Liver (tissue), 8 donors: ENCODE measurements at regions not wholly inside any gene's neighbourhood (a gene's known extent, or its start where the extent isn't known, plus 50 kb on each side); places are given as distances from the start of the nearest gene placed in this dataset.

Experiments used
- DNase-seq: peaks from one replicate; pipeline ENCODE4 v3.0.0-alpha.2; 2017; ENCODE audit warnings: low spot score
- H3K27ac ChIP-seq, 2 donors: one replicate each; pipeline ENCODE4 v1.7.0; 2013; ENCODE audit warnings: inconsistent platforms in 2 of 2, low read length in 2 of 2, control low read depth in 1 of 2, low read depth in 1 of 2, mild to moderate bottlenecking in 1 of 2
- H3K27me3 ChIP-seq, 4 donors: one replicate each; pipeline versions ENCODE4 v1.6.1 to v1.7.0; 2013; ENCODE audit warnings: low read length in 3 of 4, inconsistent platforms in 1 of 4, mild to moderate bottlenecking in 1 of 4, moderate library complexity in 1 of 4; ENCODE audit not compliant: control insufficient read depth in 4 of 4, insufficient read depth in 4 of 4
- H3K36me3 ChIP-seq, 4 donors: one replicate each; pipeline versions ENCODE4 v1.6.1 to v1.7.0; 2013; ENCODE audit warnings: low read length in 3 of 4, mild to moderate bottlenecking in 3 of 4, low read depth in 1 of 4, moderate library complexity in 1 of 4; ENCODE audit not compliant: control insufficient read depth in 4 of 4, insufficient read depth in 3 of 4
- H3K4me1 ChIP-seq, 4 donors: one replicate each; pipeline versions ENCODE4 v1.6.1 to v1.7.0; 2013; ENCODE audit warnings: low read length in 3 of 4, mild to moderate bottlenecking in 3 of 4, moderate library complexity in 1 of 4; ENCODE audit not compliant: control insufficient read depth in 4 of 4, insufficient read depth in 4 of 4
- H3K4me3 ChIP-seq, 3 donors: one replicate each; pipeline versions ENCODE4 v1.6.1 to v1.7.0; 2013; ENCODE audit warnings: low read length in 3 of 3, control low read depth in 1 of 3, low read depth in 1 of 3, mild to moderate bottlenecking in 1 of 3
- H3K9ac ChIP-seq, 2 donors: one replicate each; pipeline ENCODE4 v1.7.0; 2013; ENCODE audit warnings: low read length in 2 of 2, mild to moderate bottlenecking in 2 of 2, moderate library complexity in 2 of 2, control low read depth in 1 of 2, low read depth in 1 of 2
- H3K9me3 ChIP-seq, 4 donors: one replicate each; pipeline versions ENCODE4 v1.6.1 to v1.7.0; 2013; ENCODE audit warnings: low read length in 3 of 4; ENCODE audit not compliant: control insufficient read depth in 4 of 4
- EGR1 ChIP-seq, 2 donors: IDR thresholded peaks; 2 replicates each; pipeline ENCODE4 v1.6.1; 2016 to 2018; ENCODE audit warnings: antibody characterized with exemption in 2 of 2, low read depth in 2 of 2
- FOXA1 ChIP-seq: IDR thresholded peaks from 2 replicates; pipeline ENCODE4 v1.6.1; 2016; ENCODE audit warnings: antibody characterized with exemption
- FOXA2 ChIP-seq: IDR thresholded peaks from 2 replicates; pipeline ENCODE4 v1.6.1; 2016; ENCODE audit warnings: antibody characterized with exemption
- GABPA ChIP-seq, 2 donors: IDR thresholded peaks in 1 of 2; conservative IDR thresholded peaks in 1 of 2; 2 replicates each; pipeline ENCODE4 v1.6.1; 2016; ENCODE audit warnings: antibody characterized with exemption in 2 of 2, mild to moderate bottlenecking in 1 of 2, moderate library complexity in 1 of 2
- HNF4A ChIP-seq, 2 donors: conservative IDR thresholded peaks; 2 replicates each; pipeline ENCODE4 v1.6.1; 2016; ENCODE audit warnings: antibody characterized with exemption in 2 of 2, mild to moderate bottlenecking in 2 of 2
- HNF4G ChIP-seq: IDR thresholded peaks from 2 replicates; pipeline ENCODE4 v1.6.1; 2016; ENCODE audit warnings: antibody characterized with exemption
- JUND ChIP-seq, 2 donors: IDR thresholded peaks; 2 replicates each; pipeline ENCODE4 v1.6.1; 2016; ENCODE audit warnings: antibody characterized with exemption in 2 of 2
- NR2F2 ChIP-seq: IDR thresholded peaks from 2 replicates; pipeline ENCODE4 v1.6.1; 2016; ENCODE audit warnings: antibody characterized with exemption
- RXRA ChIP-seq, 2 donors: IDR thresholded peaks; 2 replicates each; pipeline ENCODE4 v1.6.1; 2017 to 2018; ENCODE audit warnings: antibody characterized with exemption in 2 of 2, mild to moderate bottlenecking in 1 of 2
- SP1 ChIP-seq: IDR thresholded peaks from 2 replicates; pipeline ENCODE4 v1.6.1; 2018; ENCODE audit warnings: antibody characterized with exemption, mild to moderate bottlenecking
- TAF1 ChIP-seq: conservative IDR thresholded peaks from 2 replicates; pipeline ENCODE4 v1.6.1; 2016; ENCODE audit warnings: antibody characterized with exemption, mild to moderate bottlenecking
- YY1 ChIP-seq: IDR thresholded peaks from 2 replicates; pipeline ENCODE4 v1.6.1; 2016; ENCODE audit warnings: antibody characterized with exemption, mild to moderate bottlenecking
- WGBS: extraction: QIAGEN DNeasy Blood & Tissue Kit; methylation state at CpG from one replicate; pipeline ENCODE4 v1.1.7; 2013; 5-methylcytosine and 5-hydroxymethylcytosine counted together
- TF ChIP-seq, protein P1 (sequence below): IDR thresholded peaks from 2 replicates; pipeline ENCODE4 v1.6.1; 2016; ENCODE audit warnings: antibody characterized with exemption
- TF ChIP-seq, protein P2 (sequence below): fragments of 150-350 bp; IDR thresholded peaks from 2 replicates; pipeline ENCODE4 v1.5.1; 2017; ENCODE audit warnings: improper control_type of control experiment, low read depth, low read length; ENCODE audit not compliant: missing input control
- TF ChIP-seq, protein P3 (sequence below): IDR thresholded peaks from 2 replicates; pipeline ENCODE4 v1.6.1; 2016; ENCODE audit warnings: antibody characterized with exemption
- TF ChIP-seq, protein P4 (sequence below): IDR thresholded peaks from 2 replicates; pipeline ENCODE4 v1.6.1; 2016; ENCODE audit warnings: antibody characterized with exemption, mild to moderate bottlenecking
- TF ChIP-seq, protein P5 (sequence below): IDR thresholded peaks from 2 replicates; pipeline ENCODE4 v1.6.1; 2016; ENCODE audit warnings: antibody characterized with exemption
- donor health status: healthy.
- donor health status: healthy.
- donor health status: healthy.
- donor health status: healthy.
- donor health status: healthy.

DNA sequence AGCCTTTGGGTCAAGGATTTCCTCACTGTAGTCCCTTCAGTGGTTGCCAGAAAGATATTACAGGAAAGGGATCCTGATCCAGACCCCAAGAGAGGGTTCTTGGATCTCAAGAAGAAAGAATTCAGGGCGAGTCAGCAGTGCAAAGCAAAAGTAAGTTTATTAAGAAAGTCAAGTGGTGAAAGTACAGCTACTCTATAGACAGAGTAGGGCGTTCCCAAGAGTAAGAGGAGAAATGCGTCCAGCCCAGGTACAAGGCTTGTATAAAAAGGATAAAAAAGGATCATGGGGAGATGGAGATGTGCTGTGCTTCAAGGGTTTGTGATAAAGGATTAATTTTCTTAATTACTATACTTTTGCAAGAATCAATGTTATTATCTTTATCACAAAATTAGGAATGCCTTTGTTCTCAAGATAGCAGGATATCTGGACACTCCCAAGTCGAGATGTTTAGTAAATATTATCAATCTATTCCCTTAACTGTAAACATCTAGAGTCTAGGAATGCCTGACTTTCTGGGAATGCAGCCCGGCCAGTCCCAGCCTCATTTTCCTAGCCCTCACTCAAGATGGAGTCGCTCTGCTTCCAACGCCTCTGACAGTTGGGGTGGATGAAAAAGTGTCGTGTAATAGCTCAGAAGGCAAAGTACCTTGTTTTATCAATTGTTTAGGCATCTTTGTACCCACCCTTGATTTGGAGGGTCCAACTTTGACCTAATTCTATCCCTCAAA lies 360.7 kb downstream of the GPM6A start:
- WGBS: 67% methylated on average over 8 of the region's 8 CpGs
- H3K27ac ChIP-seq: no peak overlapping the region

DNA sequence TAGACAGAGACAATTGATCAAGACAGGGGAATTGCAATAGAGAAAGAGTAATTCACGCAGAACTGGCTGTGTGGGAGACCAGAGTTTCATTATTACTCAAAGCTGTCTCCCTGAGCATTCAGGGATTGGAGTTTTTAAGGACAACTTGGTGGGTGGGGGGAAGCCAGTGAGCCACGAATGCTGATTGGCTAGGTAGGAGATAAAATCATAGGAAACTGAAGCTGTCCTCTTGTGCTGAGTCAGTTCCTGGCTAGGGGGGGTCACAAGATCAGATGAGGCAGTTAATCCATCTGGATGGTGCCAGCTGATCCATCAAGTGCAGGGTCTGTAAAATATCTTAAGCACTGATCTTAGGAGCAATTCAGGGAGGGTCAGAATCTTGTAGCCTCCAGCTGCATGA lies 358.6 kb downstream of the GPM6A start:
- Histone ChIP-seq H3K4me3 (no peak overlapping the region), H3K27ac (no peak overlapping the region), H3K9ac (no peak overlapping the region), H3K4me1 (no peaks in the 10 kb centered on the region), H3K9me3 (peaks cover 0 to 2% (median 0%) of the 10 kb centered on the region in 4 donors), H3K36me3 (no peaks in the 10 kb centered on the region), H3K27me3 (no peaks in the 10 kb centered on the region)
- DNase-seq: no peak
- TF ChIP-seq GABPA (IDR thresholded peaks at IDR 0.05 in 1 of 2, conservative IDR thresholded peaks at IDR 0.05 in 1 of 2) (no peak), YY1 (no peak), EGR1 (IDR thresholded peaks at IDR 0.05; ENCODE audit: low read depth in 2 of 2) (no peak), RXRA (IDR thresholded peaks at IDR 0.05) (no peak), SP1 (no peak), HNF4A (conservative IDR thresholded peaks at IDR 0.05) (no peak), JUND (IDR thresholded peaks at IDR 0.05) (no peak), FOXA1 (no peak), HNF4G (no peak), TAF1 (no peak)
- TF ChIP-seq, protein P1, sequence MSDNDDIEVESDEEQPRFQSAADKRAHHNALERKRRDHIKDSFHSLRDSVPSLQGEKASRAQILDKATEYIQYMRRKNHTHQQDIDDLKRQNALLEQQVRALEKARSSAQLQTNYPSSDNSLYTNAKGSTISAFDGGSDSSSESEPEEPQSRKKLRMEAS: no peak
- TF ChIP-seq, protein P2, sequence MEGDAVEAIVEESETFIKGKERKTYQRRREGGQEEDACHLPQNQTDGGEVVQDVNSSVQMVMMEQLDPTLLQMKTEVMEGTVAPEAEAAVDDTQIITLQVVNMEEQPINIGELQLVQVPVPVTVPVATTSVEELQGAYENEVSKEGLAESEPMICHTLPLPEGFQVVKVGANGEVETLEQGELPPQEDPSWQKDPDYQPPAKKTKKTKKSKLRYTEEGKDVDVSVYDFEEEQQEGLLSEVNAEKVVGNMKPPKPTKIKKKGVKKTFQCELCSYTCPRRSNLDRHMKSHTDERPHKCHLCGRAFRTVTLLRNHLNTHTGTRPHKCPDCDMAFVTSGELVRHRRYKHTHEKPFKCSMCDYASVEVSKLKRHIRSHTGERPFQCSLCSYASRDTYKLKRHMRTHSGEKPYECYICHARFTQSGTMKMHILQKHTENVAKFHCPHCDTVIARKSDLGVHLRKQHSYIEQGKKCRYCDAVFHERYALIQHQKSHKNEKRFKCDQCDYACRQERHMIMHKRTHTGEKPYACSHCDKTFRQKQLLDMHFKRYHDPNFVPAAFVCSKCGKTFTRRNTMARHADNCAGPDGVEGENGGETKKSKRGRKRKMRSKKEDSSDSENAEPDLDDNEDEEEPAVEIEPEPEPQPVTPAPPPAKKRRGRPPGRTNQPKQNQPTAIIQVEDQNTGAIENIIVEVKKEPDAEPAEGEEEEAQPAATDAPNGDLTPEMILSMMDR: no peak
- TF ChIP-seq, protein P3, sequence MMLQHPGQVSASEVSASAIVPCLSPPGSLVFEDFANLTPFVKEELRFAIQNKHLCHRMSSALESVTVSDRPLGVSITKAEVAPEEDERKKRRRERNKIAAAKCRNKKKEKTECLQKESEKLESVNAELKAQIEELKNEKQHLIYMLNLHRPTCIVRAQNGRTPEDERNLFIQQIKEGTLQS: no peak
- TF ChIP-seq, protein P4, sequence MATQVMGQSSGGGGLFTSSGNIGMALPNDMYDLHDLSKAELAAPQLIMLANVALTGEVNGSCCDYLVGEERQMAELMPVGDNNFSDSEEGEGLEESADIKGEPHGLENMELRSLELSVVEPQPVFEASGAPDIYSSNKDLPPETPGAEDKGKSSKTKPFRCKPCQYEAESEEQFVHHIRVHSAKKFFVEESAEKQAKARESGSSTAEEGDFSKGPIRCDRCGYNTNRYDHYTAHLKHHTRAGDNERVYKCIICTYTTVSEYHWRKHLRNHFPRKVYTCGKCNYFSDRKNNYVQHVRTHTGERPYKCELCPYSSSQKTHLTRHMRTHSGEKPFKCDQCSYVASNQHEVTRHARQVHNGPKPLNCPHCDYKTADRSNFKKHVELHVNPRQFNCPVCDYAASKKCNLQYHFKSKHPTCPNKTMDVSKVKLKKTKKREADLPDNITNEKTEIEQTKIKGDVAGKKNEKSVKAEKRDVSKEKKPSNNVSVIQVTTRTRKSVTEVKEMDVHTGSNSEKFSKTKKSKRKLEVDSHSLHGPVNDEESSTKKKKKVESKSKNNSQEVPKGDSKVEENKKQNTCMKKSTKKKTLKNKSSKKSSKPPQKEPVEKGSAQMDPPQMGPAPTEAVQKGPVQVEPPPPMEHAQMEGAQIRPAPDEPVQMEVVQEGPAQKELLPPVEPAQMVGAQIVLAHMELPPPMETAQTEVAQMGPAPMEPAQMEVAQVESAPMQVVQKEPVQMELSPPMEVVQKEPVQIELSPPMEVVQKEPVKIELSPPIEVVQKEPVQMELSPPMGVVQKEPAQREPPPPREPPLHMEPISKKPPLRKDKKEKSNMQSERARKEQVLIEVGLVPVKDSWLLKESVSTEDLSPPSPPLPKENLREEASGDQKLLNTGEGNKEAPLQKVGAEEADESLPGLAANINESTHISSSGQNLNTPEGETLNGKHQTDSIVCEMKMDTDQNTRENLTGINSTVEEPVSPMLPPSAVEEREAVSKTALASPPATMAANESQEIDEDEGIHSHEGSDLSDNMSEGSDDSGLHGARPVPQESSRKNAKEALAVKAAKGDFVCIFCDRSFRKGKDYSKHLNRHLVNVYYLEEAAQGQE: no peak
- TF ChIP-seq, protein P5, sequence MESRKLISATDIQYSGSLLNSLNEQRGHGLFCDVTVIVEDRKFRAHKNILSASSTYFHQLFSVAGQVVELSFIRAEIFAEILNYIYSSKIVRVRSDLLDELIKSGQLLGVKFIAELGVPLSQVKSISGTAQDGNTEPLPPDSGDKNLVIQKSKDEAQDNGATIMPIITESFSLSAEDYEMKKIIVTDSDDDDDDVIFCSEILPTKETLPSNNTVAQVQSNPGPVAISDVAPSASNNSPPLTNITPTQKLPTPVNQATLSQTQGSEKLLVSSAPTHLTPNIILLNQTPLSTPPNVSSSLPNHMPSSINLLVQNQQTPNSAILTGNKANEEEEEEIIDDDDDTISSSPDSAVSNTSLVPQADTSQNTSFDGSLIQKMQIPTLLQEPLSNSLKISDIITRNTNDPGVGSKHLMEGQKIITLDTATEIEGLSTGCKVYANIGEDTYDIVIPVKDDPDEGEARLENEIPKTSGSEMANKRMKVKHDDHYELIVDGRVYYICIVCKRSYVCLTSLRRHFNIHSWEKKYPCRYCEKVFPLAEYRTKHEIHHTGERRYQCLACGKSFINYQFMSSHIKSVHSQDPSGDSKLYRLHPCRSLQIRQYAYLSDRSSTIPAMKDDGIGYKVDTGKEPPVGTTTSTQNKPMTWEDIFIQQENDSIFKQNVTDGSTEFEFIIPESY: no peak
- WGBS: 54% methylated on average over 2 of the region's 2 CpGs

More for the DNA sequence above, 360.7 kb downstream of the GPM6A start:
- DNase-seq: no peak
- Histone ChIP-seq H3K9me3 (peaks cover 0 to 2% (median 0%) of the 10 kb centered on the region in 4 donors), H3K9ac (no peak overlapping the region), H3K27me3 (no peaks in the 10 kb centered on the region), H3K4me3 (no peak overlapping the region), H3K4me1 (no peaks in the 10 kb centered on the region), H3K36me3 (no peaks in the 10 kb centered on the region)
- TF ChIP-seq FOXA2 (no peak), HNF4G (no peak), NR2F2 (no peak), YY1 (no peak), EGR1 (IDR thresholded peaks at IDR 0.05; ENCODE audit: low read depth in 2 of 2) (no peak), TAF1 (no peak), HNF4A (conservative IDR thresholded peaks at IDR 0.05) (no peak), JUND (IDR thresholded peaks at IDR 0.05) (no peak), RXRA (IDR thresholded peaks at IDR 0.05) (no peak)
- TF ChIP-seq, protein P3: no peak
- TF ChIP-seq, protein P4: no peak
